ENCODE measurements at regions not wholly inside any gene's neighbourhood (a gene's known extent, or its start where the extent isn't known, plus 50 kb on each side); places are given as distances from the start of the nearest gene placed in this dataset.

- no peak overlapping the region for H3K27ac ChIP-seq (ENCODE audit: low read depth in 1 of 2, low read length in 2 of 2)
- TF ChIP-seq, protein P1, sequence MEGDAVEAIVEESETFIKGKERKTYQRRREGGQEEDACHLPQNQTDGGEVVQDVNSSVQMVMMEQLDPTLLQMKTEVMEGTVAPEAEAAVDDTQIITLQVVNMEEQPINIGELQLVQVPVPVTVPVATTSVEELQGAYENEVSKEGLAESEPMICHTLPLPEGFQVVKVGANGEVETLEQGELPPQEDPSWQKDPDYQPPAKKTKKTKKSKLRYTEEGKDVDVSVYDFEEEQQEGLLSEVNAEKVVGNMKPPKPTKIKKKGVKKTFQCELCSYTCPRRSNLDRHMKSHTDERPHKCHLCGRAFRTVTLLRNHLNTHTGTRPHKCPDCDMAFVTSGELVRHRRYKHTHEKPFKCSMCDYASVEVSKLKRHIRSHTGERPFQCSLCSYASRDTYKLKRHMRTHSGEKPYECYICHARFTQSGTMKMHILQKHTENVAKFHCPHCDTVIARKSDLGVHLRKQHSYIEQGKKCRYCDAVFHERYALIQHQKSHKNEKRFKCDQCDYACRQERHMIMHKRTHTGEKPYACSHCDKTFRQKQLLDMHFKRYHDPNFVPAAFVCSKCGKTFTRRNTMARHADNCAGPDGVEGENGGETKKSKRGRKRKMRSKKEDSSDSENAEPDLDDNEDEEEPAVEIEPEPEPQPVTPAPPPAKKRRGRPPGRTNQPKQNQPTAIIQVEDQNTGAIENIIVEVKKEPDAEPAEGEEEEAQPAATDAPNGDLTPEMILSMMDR (IDR thresholded peaks at IDR 0.05): no peak
- Mint-ChIP-seq H3K27me3 (peaks cover 22% of the 10 kb centered on the region), H3K9me3 (no peaks in the 10 kb centered on the region), H3K27ac (no peak overlapping the region), H3K36me3 (ENCODE audit: low read depth) (no peaks in the 10 kb centered on the region), H3K4me1 (ENCODE audit: low read depth) (no peaks in the 10 kb centered on the region), H3K4me3 (no peak overlapping the region)
- CTCF ChIA-PET: no interaction called here
- H3K27me3 ChIP-seq (ENCODE audit: control insufficient read depth in 1 of 2, insufficient read depth in 2 of 2, low read length in 2 of 2): peaks cover 6% of the 10 kb centered on the region in 2 experiments
- no peak overlapping the region for H3K4me3 ChIP-seq (ENCODE audit: low read length)
- intact Hi-C loops (cut with DNase I, micrococcal nuclease): no loop called here
- ATAC-seq (ENCODE audit: poor library complexity) (no peak), DNase-seq (no peak)
- peaks cover 0 to 5% of the 10 kb centered on the region in 2 experiments for H3K9me3 ChIP-seq (ENCODE audit: control insufficient read depth in 1 of 2, insufficient read depth in 1 of 2, low read length in 2 of 2)
- no peaks in the 10 kb centered on the region for H3K4me1 ChIP-seq (ENCODE audit: insufficient read depth, low read length)
- H3K36me3 ChIP-seq (ENCODE audit: insufficient read depth, low read length): no peaks in the 10 kb centered on the region
- POLR2A ChIA-PET: no interaction called here
Observed at GRCh38 chr13:111415246-111415645, 94.8 kb downstream of the TEX29 start.

DNA sequence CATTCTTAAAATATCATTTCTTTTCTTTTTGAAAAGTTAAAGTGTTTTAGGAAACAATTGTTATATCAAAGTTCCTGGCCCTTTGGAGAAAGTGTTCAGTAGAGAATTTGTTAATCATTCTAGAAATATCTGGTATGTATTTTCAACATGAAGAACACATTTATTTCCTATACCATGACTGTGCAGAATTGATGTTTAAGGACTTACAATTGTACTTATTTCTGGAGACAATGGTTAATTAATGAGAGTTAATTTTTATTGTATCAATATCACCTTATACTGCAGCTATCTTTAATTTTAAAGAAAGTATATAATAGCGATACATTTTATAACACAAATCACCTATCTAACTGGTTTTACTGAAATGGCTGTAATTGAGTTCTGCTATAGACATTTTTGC, 95.3 kb downstream of the TEX29 start:
- Mint-ChIP-seq H3K27me3 (peaks cover 22% of the 10 kb centered on the region), H3K9me3 (no peaks in the 10 kb centered on the region), H3K4me3 (no peak overlapping the region), H3K4me1 (ENCODE audit: low read depth) (no peaks in the 10 kb centered on the region), H3K27ac (no peak overlapping the region), H3K36me3 (ENCODE audit: low read depth) (no peaks in the 10 kb centered on the region)
- Histone ChIP-seq H3K9me3 (ENCODE audit: control insufficient read depth in 1 of 2, insufficient read depth in 1 of 2, low read length in 2 of 2) (peaks cover 0 to 5% of the 10 kb centered on the region in 2 experiments), H3K27me3 (ENCODE audit: control insufficient read depth in 1 of 2, insufficient read depth in 2 of 2, low read length in 2 of 2) (peaks cover 6% of the 10 kb centered on the region in 2 experiments), H3K27ac (ENCODE audit: low read depth in 1 of 2, low read length in 2 of 2) (no peak overlapping the region), H3K36me3 (ENCODE audit: insufficient read depth, low read length) (no peaks in the 10 kb centered on the region), H3K4me3 (ENCODE audit: low read length) (no peak overlapping the region), H3K4me1 (ENCODE audit: insufficient read depth, low read length) (no peaks in the 10 kb centered on the region)
- intact Hi-C loops (cut with DNase I, micrococcal nuclease): no loop called here
- ChIA-PET POLR2A (no interaction called here), CTCF (no interaction called here)
- ATAC-seq (ENCODE audit: poor library complexity) (no peak), DNase-seq (no peak)
- TF ChIP-seq, protein P1 (IDR thresholded peaks at IDR 0.05): no peak

DNA sequence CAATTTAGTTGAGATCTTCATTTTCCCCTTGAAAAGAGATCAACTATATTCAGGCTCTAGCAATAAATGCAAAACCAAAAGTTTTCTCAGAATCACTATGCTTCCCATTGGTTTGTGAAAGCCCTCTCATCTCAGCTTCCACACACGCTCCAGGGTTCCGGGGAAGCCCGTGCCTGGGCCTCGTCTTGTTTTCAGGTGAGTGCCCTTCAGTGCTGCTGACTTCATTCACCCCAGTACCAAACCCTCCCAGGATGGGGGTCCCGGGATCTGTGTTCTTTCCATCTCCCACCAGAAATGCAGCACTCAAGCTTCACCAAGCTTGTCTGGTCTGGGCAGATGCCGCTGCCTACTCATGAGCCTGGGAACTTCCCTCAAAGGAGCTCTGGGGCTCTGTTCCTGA, 97.7 kb downstream of the TEX29 start:
- no peaks in the 10 kb centered on the region for H3K9me3 Mint-ChIP-seq
- H3K36me3 Mint-ChIP-seq (ENCODE audit: low read depth): no peaks in the 10 kb centered on the region
- H3K27me3 Mint-ChIP-seq: peaks cover 8% of the 10 kb centered on the region
- ChIA-PET POLR2A (no interaction called here), CTCF (no interaction called here)
- Histone ChIP-seq H3K36me3 (ENCODE audit: insufficient read depth, low read length) (no peaks in the 10 kb centered on the region), H3K4me3 (ENCODE audit: low read length) (no peak overlapping the region), H3K27me3 (ENCODE audit: control insufficient read depth in 1 of 2, insufficient read depth in 2 of 2, low read length in 2 of 2) (no peaks in the 10 kb centered on the region), H3K9me3 (ENCODE audit: control insufficient read depth in 1 of 2, insufficient read depth in 1 of 2, low read length in 2 of 2) (peaks cover 0 to 6% of the 10 kb centered on the region in 2 experiments), H3K4me1 (ENCODE audit: insufficient read depth, low read length) (no peaks in the 10 kb centered on the region), H3K27ac (ENCODE audit: low read depth in 1 of 2, low read length in 2 of 2) (no peak overlapping the region)
- ATAC-seq (ENCODE audit: poor library complexity) (no peak), DNase-seq (no peak)
- no peaks in the 10 kb centered on the region for H3K4me1 Mint-ChIP-seq (ENCODE audit: low read depth)
- H3K27ac Mint-ChIP-seq: no peak overlapping the region
- no peak overlapping the region for H3K4me3 Mint-ChIP-seq
- TF ChIP-seq, protein P1 (IDR thresholded peaks at IDR 0.05): no peak
- intact Hi-C loops (cut with DNase I, micrococcal nuclease): no loop called here

All from CD4-positive, alpha-beta T cell (primary cell).